C4-2B (cell line): ENCODE measurements at regions not wholly inside any gene's neighbourhood (a gene's known extent, or its start where the extent isn't known, plus 50 kb on each side); places are given as distances from the start of the nearest gene placed in this dataset.

Source experiments
- CTCF ChIP-seq: fragments of 450-650 bp; conservative IDR thresholded peaks from 2 replicates; pipeline ENCODE4 v1.5.1; 2017; ENCODE audit warnings: mild to moderate bottlenecking
- ZFX ChIP-seq: fragments of 450-650 bp; IDR thresholded peaks from 2 replicates; pipeline ENCODE4 v1.6.1; 2017

GRCh38 chr1:208737922-208738321 lies 493.7 kb upstream of the PLXNA2 start:
- TF ChIP-seq CTCF = no peak
- TF ChIP-seq ZFX = no peak
